SK-N-SH (cell line): ENCODE measurements at regions not wholly inside any gene's neighbourhood (a gene's known extent, or its start where the extent isn't known, plus 50 kb on each side); places are given as distances from the start of the nearest gene placed in this dataset.

Experiments used
- CTCF ChIA-PET: fragments of 300-600, 350-600 bp; formaldehyde crosslinking; extraction: SDS; loops from one replicate; lab custom pipeline; 2021; lab: Yijun Ruan, JAX
- POLR2A ChIA-PET: fragments of 350-600 bp; sonication (Branson Sonifier 250); formaldehyde crosslinking; extraction: SDS; loops from one replicate; lab custom pipeline; 2020; ENCODE audit warnings: antibody characterized with exemption, inconsistent platforms; lab: Yijun Ruan, JAX
- DNase-seq: peaks from one replicate; pipeline ENCODE4 v3.0.0; 2012
- H2AFZ ChIP-seq: fragments of 200-600 bp; sonication (generic); 2 replicates; pipeline ENCODE4 v1.8.1; 2016; ENCODE audit warnings: antibody characterized with exemption, mild to moderate bottlenecking, low read depth
- H3F3A ChIP-seq: fragments of 200-600 bp; sonication (generic); replicated peaks from 2 replicates; pipeline ENCODE3; 2016; ENCODE audit warnings: antibody characterized with exemption, mild to moderate bottlenecking; ENCODE audit not compliant: insufficient read depth
- H3K27ac ChIP-seq, 2 experiments: fragments of 200-500 bp in 1 of 2; fragments of 200-600 bp in 1 of 2; sonication (Bioruptor generic) in 1 of 2; sonication (generic), shearing (Covaris generic) in 1 of 2; 2 replicates each; pipeline versions ENCODE4 v1.5.1 to v1.6.1; 2014 to 2016; ENCODE audit warnings: low read depth in 2 of 2, inconsistent platforms in 1 of 2, low read length in 1 of 2, mild to moderate bottlenecking in 1 of 2, mixed read lengths in 1 of 2
- H3K27me3 ChIP-seq: fragments of 200-600 bp; sonication (generic), shearing (Covaris generic); 2 replicates; pipeline ENCODE4 v1.6.1; 2016; ENCODE audit warnings: mixed run types; ENCODE audit not compliant: insufficient read depth
- H3K36me3 ChIP-seq, 2 experiments: fragments of 200-500 bp in 1 of 2; fragments of 200-600 bp in 1 of 2; sonication (Bioruptor generic) in 1 of 2; sonication (generic) in 1 of 2; replicated peaks in 1 of 2; 2 replicates each; pipeline versions ENCODE3 to v1.5.1; 2014 to 2016; ENCODE audit warnings: low read length in 1 of 2, mild to moderate bottlenecking in 1 of 2; ENCODE audit not compliant: insufficient read depth in 2 of 2, control insufficient read depth in 1 of 2
- H3K4me1 ChIP-seq, 2 experiments: fragments of 200-500 bp in 1 of 2; fragments of 200-600 bp in 1 of 2; sonication (Bioruptor generic) in 1 of 2; sonication (generic), shearing (Covaris generic) in 1 of 2; 2 replicates each; pipeline versions ENCODE4 v1.5.1 to v1.6.1; 2014 to 2016; ENCODE audit warnings: low read depth in 1 of 2, low read length in 1 of 2, mixed run types in 1 of 2; ENCODE audit not compliant: insufficient read depth in 2 of 2, control insufficient read depth in 1 of 2
- H3K4me2 ChIP-seq: fragments of 200-600 bp; sonication (generic), shearing (Covaris generic); 2 replicates; pipeline ENCODE4 v1.6.1; 2017; ENCODE audit warnings: mixed run types
- H3K4me3 ChIP-seq, 2 experiments: fragments of 200-500 bp in 1 of 2; fragments of 200-600 bp in 1 of 2; sonication (Bioruptor generic) in 1 of 2; sonication (generic), shearing (Covaris generic) in 1 of 2; 2 replicates each; pipeline versions ENCODE4 v1.5.1 to v1.8.1; 2014 to 2016; ENCODE audit warnings: low read depth in 2 of 2, inconsistent platforms in 1 of 2, low read length in 1 of 2, mild to moderate bottlenecking in 1 of 2, mixed read lengths in 1 of 2, moderate library complexity in 1 of 2
- H3K79me2 ChIP-seq: fragments of 200-600 bp; sonication (generic); 2 replicates; pipeline ENCODE4 v1.8.1; 2017; ENCODE audit warnings: mild to moderate bottlenecking; ENCODE audit not compliant: insufficient read depth
- H3K9ac ChIP-seq: fragments of 200-600 bp; sonication (generic); 2 replicates; pipeline ENCODE4 v1.6.1; 2017; ENCODE audit warnings: mixed run types
- H3K9me2 ChIP-seq: fragments of 200-600 bp; sonication (generic); 2 replicates; pipeline ENCODE4 v1.6.1; 2017; ENCODE audit warnings: mixed run types
- H3K9me3 ChIP-seq: fragments of 200-600 bp; sonication (generic); 2 replicates; pipeline ENCODE4 v1.6.1; 2017; ENCODE audit warnings: mixed run types, mild to moderate bottlenecking, moderate library complexity
- H4K20me1 ChIP-seq: fragments of 200-600 bp; sonication (generic); 2 replicates; pipeline ENCODE4 v1.6.1; 2017; ENCODE audit warnings: mild to moderate bottlenecking, mixed run types; ENCODE audit not compliant: insufficient read depth
- EP300 ChIP-seq, 2 experiments: IDR thresholded peaks; 2 replicates each; pipeline versions ENCODE4 v1.4.0 to v1.6.1; 2012; ENCODE audit warnings: borderline replicate concordance in 1 of 2, low read depth in 1 of 2, low read length in 1 of 2
- EZH2phosphoT487 ChIP-seq: fragments of 200-600 bp; sonication (generic); IDR thresholded peaks from 2 replicates; pipeline ENCODE4 v1.6.1; 2017; ENCODE audit warnings: low read depth, mixed run types, mild to moderate bottlenecking, antibody characterized with exemption, moderate library complexity, borderline replicate concordance
- FOSL2 ChIP-seq: IDR thresholded peaks from 2 replicates; pipeline ENCODE4 v1.4.0; 2012; ENCODE audit warnings: low read depth, mild to moderate bottlenecking, moderate library complexity, borderline replicate concordance
- FOXJ3 ChIP-seq: sonication (generic); formaldehyde crosslinking; IDR thresholded peaks from 2 replicates; pipeline ENCODE4 v1.5.1; 2020; ENCODE audit warnings: mild to moderate bottlenecking, missing genetic modification reagents
- FOXM1 ChIP-seq: IDR thresholded peaks from 2 replicates; pipeline ENCODE4 v1.4.0; 2012; ENCODE audit warnings: low read depth, mild to moderate bottlenecking
- GABPA ChIP-seq: IDR thresholded peaks from 2 replicates; pipeline ENCODE4 v1.4.0; 2012; ENCODE audit warnings: low read depth, mild to moderate bottlenecking
- JUND ChIP-seq: IDR thresholded peaks from 2 replicates; pipeline ENCODE4 v1.4.0; 2012
- MEF2A ChIP-seq: IDR thresholded peaks from 2 replicates; pipeline ENCODE4 v1.4.0; 2012; ENCODE audit warnings: low read depth, borderline replicate concordance
- NRF1 ChIP-seq: IDR thresholded peaks from 2 replicates; pipeline ENCODE4 v1.6.1; 2012; ENCODE audit warnings: low read depth, mild to moderate bottlenecking, low read length
- RCOR1 ChIP-seq: fragments of 150-350 bp; IDR thresholded peaks from 2 replicates; pipeline ENCODE4 v1.6.1; 2017; ENCODE audit warnings: antibody characterized with exemption, low read length
- RFX5 ChIP-seq: IDR thresholded peaks from 2 replicates; pipeline ENCODE4 v1.6.1; 2012; ENCODE audit warnings: mild to moderate bottlenecking, improper control_type of control experiment, low read length
- RXRA ChIP-seq: IDR thresholded peaks from 2 replicates; pipeline ENCODE4 v1.4.0; 2012; ENCODE audit warnings: low read depth, mild to moderate bottlenecking, borderline replicate concordance
- SIN3A ChIP-seq: IDR thresholded peaks from 2 replicates; pipeline ENCODE4 v1.6.1; 2012; ENCODE audit warnings: low read depth, mild to moderate bottlenecking, low read length, moderate library complexity, borderline replicate concordance
- SMC3 ChIP-seq: IDR thresholded peaks from 2 replicates; pipeline ENCODE4 v1.6.1; 2012; ENCODE audit warnings: low read depth, low read length, improper control_type of control experiment
- TCF12 ChIP-seq: IDR thresholded peaks from 2 replicates; pipeline ENCODE4 v1.4.0; 2012
- WGBS: methylation state at CpG from one replicate; pipeline ENCODE4 v1.1.6; 2017; ENCODE audit warnings: low lambda C conversion rate; 5-methylcytosine and 5-hydroxymethylcytosine counted together
- TF ChIP-seq, protein P1 (sequence below): IDR thresholded peaks from 2 replicates; pipeline ENCODE4 v1.4.0; 2012; ENCODE audit warnings: low read depth, borderline replicate concordance
- TF ChIP-seq, protein P2 (sequence below): fragments of 150-350 bp; IDR thresholded peaks from 2 replicates; pipeline ENCODE4 v1.6.1; 2017; ENCODE audit warnings: antibody characterized with exemption, low read length, low read depth, borderline replicate concordance
- TF ChIP-seq, protein P3 (sequence below): fragments of 200-600 bp; sonication (generic); IDR thresholded peaks from 2 replicates; pipeline ENCODE4 v1.6.1; 2017; ENCODE audit warnings: antibody characterized with exemption, mild to moderate bottlenecking, moderate library complexity
- TF ChIP-seq, protein P4 (sequence below): IDR thresholded peaks from 2 replicates; pipeline ENCODE4 v1.4.0; 2012; ENCODE audit warnings: low read depth

DNA sequence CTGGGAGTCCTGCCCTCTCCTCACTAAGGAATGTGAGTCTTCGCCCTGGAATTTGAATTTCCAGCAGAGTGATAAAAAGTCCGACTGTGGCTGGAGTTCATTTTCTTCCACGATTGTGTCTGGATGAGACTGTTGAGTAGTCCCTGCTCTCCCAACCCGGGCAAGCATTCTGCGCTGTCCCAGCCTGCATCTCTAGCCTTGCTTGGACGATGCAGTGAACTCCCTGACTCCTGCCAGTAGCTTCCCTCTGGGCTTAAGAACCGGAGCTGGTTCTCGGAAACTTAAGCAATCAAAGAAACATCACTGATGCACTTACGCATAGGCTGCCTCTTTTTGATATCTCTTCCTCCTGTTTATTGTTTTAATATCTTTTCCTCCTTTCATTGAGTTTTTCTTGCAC is 116.0 kb upstream of the FZD8 start:
- Histone ChIP-seq H3K9ac (no peak overlapping the region), H3F3A (no peaks in the 10 kb centered on the region), H3K79me2 (no peaks in the 10 kb centered on the region), H3K9me2 (no peaks in the 10 kb centered on the region), H3K27me3 (no peaks in the 10 kb centered on the region), H3K4me1 (no peaks in the 10 kb centered on the region), H3K4me3 (no peak overlapping the region), H3K27ac (no peak overlapping the region), H3K36me3 (no peaks in the 10 kb centered on the region), H3K4me2 (no peak overlapping the region)
- WGBS, result 63% methylated on average over 9 of the region's 9 CpGs
- ChIA-PET CTCF (no interaction called here), POLR2A (no interaction called here)
- DNase-seq, result no peak
- TF ChIP-seq EZH2phosphoT487 (no peak), FOSL2 (no peak), JUND (no peak), GABPA (no peak), FOXJ3 (no peak), RFX5 (no peak), SIN3A (no peak), RXRA (no peak), TCF12 (no peak), EP300 (IDR thresholded peaks at IDR 0.05; ENCODE audit: borderline replicate concordance in 1 of 2, low read depth in 1 of 2, low read length in 1 of 2) (no peak), NRF1 (no peak), MEF2A (no peak), SMC3 (no peak), FOXM1 (no peak), RCOR1 (no peak)
- TF ChIP-seq, protein P1, sequence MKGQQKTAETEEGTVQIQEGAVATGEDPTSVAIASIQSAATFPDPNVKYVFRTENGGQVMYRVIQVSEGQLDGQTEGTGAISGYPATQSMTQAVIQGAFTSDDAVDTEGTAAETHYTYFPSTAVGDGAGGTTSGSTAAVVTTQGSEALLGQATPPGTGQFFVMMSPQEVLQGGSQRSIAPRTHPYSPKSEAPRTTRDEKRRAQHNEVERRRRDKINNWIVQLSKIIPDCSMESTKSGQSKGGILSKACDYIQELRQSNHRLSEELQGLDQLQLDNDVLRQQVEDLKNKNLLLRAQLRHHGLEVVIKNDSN, result no peak
- TF ChIP-seq, protein P2, sequence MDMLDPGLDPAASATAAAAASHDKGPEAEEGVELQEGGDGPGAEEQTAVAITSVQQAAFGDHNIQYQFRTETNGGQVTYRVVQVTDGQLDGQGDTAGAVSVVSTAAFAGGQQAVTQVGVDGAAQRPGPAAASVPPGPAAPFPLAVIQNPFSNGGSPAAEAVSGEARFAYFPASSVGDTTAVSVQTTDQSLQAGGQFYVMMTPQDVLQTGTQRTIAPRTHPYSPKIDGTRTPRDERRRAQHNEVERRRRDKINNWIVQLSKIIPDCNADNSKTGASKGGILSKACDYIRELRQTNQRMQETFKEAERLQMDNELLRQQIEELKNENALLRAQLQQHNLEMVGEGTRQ, result no peak
- TF ChIP-seq, protein P3, sequence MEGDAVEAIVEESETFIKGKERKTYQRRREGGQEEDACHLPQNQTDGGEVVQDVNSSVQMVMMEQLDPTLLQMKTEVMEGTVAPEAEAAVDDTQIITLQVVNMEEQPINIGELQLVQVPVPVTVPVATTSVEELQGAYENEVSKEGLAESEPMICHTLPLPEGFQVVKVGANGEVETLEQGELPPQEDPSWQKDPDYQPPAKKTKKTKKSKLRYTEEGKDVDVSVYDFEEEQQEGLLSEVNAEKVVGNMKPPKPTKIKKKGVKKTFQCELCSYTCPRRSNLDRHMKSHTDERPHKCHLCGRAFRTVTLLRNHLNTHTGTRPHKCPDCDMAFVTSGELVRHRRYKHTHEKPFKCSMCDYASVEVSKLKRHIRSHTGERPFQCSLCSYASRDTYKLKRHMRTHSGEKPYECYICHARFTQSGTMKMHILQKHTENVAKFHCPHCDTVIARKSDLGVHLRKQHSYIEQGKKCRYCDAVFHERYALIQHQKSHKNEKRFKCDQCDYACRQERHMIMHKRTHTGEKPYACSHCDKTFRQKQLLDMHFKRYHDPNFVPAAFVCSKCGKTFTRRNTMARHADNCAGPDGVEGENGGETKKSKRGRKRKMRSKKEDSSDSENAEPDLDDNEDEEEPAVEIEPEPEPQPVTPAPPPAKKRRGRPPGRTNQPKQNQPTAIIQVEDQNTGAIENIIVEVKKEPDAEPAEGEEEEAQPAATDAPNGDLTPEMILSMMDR, result no peak
- TF ChIP-seq, protein P4, sequence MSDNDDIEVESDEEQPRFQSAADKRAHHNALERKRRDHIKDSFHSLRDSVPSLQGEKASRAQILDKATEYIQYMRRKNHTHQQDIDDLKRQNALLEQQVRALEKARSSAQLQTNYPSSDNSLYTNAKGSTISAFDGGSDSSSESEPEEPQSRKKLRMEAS, result no peak
- TF ChIP-seq, all 33 proteins: peak for 0
- H2AFZ ChIP-seq, result no peak overlapping the region
- H4K20me1 ChIP-seq, result no peaks in the 10 kb centered on the region
- H3K9me3 ChIP-seq, result no peaks in the 10 kb centered on the region
